IPS-NIHi7 (cell line): ENCODE measurements at regions not wholly inside any gene's neighbourhood (a gene's known extent, or its start where the extent isn't known, plus 50 kb on each side); places are given as distances from the start of the nearest gene placed in this dataset.
A peak's percentile ranks its signal among the peaks of the same experiment; 100 is the strongest.
"Not testable (repeated sequence)": the region's sequence is repeated elsewhere in the genome, so short reads cannot be mapped to it uniquely, and the experiment has no call there.

Experiments
- DNase-seq: peaks from one replicate; pipeline ENCODE4 v3.0.0; 2012; ENCODE audit warnings: mixed read lengths; ENCODE audit errors: extremely low spot score

- no peak for DNase-seq
Observed at GRCh38 chr17:77792626-77793025, 165.9 kb upstream of the TNRC6C start.

- no peak for DNase-seq
Observed at GRCh38 chr17:77793146-77793970, 165.1 kb upstream of the TNRC6C start.

- no peak for DNase-seq
Observed at GRCh38 chr17:77793971-77794235, 164.6 kb upstream of the TNRC6C start.

- DNase-seq, result no peak
Observed at GRCh38 chr17:77794846-77795245, 163.7 kb upstream of the TNRC6C start.

- no peak for DNase-seq
Observed at GRCh38 chr17:77795685-77796084, 162.8 kb upstream of the TNRC6C start.

- DNase-seq, result no peak
Observed at GRCh38 chr17:77796176-77796860, 162.2 kb upstream of the TNRC6C start.

- DNase-seq, result no peak
Observed at GRCh38 chr17:77798031-77798430, 160.5 kb upstream of the TNRC6C start.

GRCh38 chr17:77798481-77798880 is 160.0 kb upstream of the TNRC6C start:
- DNase-seq, result no peak

- no peak for DNase-seq
Observed at GRCh38 chr17:77800816-77801215, 157.7 kb upstream of the TNRC6C start.

GRCh38 chr17:77801545-77802332 is 156.8 kb upstream of the TNRC6C start:
- DNase-seq, result no peak

GRCh38 chr17:77802333-77802615 is 156.2 kb upstream of the TNRC6C start:
- DNase-seq, result no peak

- DNase-seq, result peak; percentile 58
Observed at GRCh38 chr17:77802811-77803220, 155.7 kb upstream of the TNRC6C start.

- no peak for DNase-seq
Observed at GRCh38 chr17:77803726-77804125, 154.8 kb upstream of the TNRC6C start.

- no peak for DNase-seq
Observed at GRCh38 chr17:77804796-77805426, 153.6 kb upstream of the TNRC6C start.

- DNase-seq, result not testable (repeated sequence)
Observed at GRCh38 chr17:77805970-77806369, 152.5 kb upstream of the TNRC6C start.

GRCh38 chr17:77807051-77807745 is 151.3 kb upstream of the TNRC6C start:
- no peak for DNase-seq

GRCh38 chr17:77807746-77808441 is 150.6 kb upstream of the TNRC6C start:
- no peak for DNase-seq

GRCh38 chr17:77808686-77809425 is 149.6 kb upstream of the TNRC6C start:
- no peak for DNase-seq

GRCh38 chr17:77809814-77810213 is 148.7 kb upstream of the TNRC6C start:
- DNase-seq, result no peak

GRCh38 chr17:77810536-77810935 is 148.0 kb upstream of the TNRC6C start:
- DNase-seq, result peak; percentile 55
